SH-SY5Y (cell line): ENCODE measurements at regions not wholly inside any gene's neighbourhood (a gene's known extent, or its start where the extent isn't known, plus 50 kb on each side); places are given as distances from the start of the nearest gene placed in this dataset.

ENCODE experiments used
- GATA2 ChIP-seq: IDR thresholded peaks from 2 replicates; pipeline ENCODE4 v1.6.1; 2011; ENCODE audit warnings: mild to moderate bottlenecking, low read depth, low read length
- GATA3 ChIP-seq: IDR thresholded peaks from 2 replicates; pipeline ENCODE4 v1.6.1; 2011; ENCODE audit warnings: low read depth, mild to moderate bottlenecking, low read length, moderate library complexity

DNA sequence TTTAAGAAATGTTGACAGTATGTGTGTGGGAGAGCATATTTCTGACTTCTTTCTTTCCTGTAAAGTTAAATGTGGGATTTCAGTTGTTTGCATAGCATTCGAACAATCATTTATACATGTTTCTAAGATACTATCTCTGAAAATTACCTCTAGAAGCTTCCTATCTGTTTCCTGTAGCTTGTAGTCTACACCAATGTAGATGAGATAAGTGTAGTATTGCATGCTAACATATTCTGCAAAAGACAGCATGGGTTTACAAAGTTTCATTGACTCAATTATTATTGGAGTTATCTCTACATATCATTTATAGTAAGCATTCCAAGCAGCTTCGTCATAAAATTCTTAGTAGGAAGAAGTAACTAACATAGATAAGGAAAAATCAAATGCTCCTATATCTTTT is 98.9 kb upstream of the DPYD start:
- TF ChIP-seq GATA2 (no peak), GATA3 (no peak)
